ENCODE measurements at regions not wholly inside any gene's neighbourhood (a gene's known extent, or its start where the extent isn't known, plus 50 kb on each side); places are given as distances from the start of the nearest gene placed in this dataset.

- Histone ChIP-seq H3K27me3 (no peaks in the 10 kb centered on the region), H3K4me1 (peaks cover 16% of the 10 kb centered on the region), H3K4me3 (no peak overlapping the region), H3K9me3 (no peaks in the 10 kb centered on the region), H3K27ac (no peak overlapping the region), H3K36me3 (no peaks in the 10 kb centered on the region)
- no peak for TF ChIP-seq POLR2A (IDR thresholded peaks at IDR 0.05)
- no peak for TF ChIP-seq POLR2AphosphoS5 (IDR thresholded peaks at IDR 0.05; ENCODE audit: insufficient read depth in 1 of 2, low read depth in 1 of 2)
- TF ChIP-seq CTCF (IDR thresholded peaks at IDR 0.05) = no peak
- intact Hi-C loops (cut with DNase I) = no loop called here
- DNase-seq (ENCODE audit: extremely low spot score in 2 of 2) = no peak
Measured at GRCh38 chr16:66190411-66190810, 176.1 kb upstream of the CDH5 start.

GRCh38 chr16:66189951-66190350 lies 176.5 kb upstream of the CDH5 start:
- Histone ChIP-seq H3K4me3 (no peak overlapping the region), H3K4me1 (peaks cover 16% of the 10 kb centered on the region), H3K27ac (no peak overlapping the region), H3K9me3 (no peaks in the 10 kb centered on the region), H3K36me3 (no peaks in the 10 kb centered on the region), H3K27me3 (no peaks in the 10 kb centered on the region)
- TF ChIP-seq CTCF (IDR thresholded peaks at IDR 0.05) (no peak), POLR2AphosphoS5 (IDR thresholded peaks at IDR 0.05; ENCODE audit: insufficient read depth in 1 of 2, low read depth in 1 of 2) (no peak), POLR2A (IDR thresholded peaks at IDR 0.05) (no peak)
- intact Hi-C loops (cut with DNase I) = no loop called here
- DNase-seq (ENCODE audit: extremely low spot score in 2 of 2) = peak in 1 of 2 donors; percentile 10

GRCh38 chr16:66188917-66189725 lies 177.4 kb upstream of the CDH5 start:
- Histone ChIP-seq H3K4me1 (peaks cover 16% of the 10 kb centered on the region), H3K9me3 (no peaks in the 10 kb centered on the region), H3K27me3 (no peaks in the 10 kb centered on the region), H3K4me3 (no peak overlapping the region), H3K27ac (no peak overlapping the region), H3K36me3 (no peaks in the 10 kb centered on the region)
- peak; percentile 55 to 71 for DNase-seq (ENCODE audit: extremely low spot score in 2 of 2)
- intact Hi-C loops (cut with DNase I) = no loop called here
- TF ChIP-seq POLR2AphosphoS5 (IDR thresholded peaks at IDR 0.05; ENCODE audit: insufficient read depth in 1 of 2, low read depth in 1 of 2) = no peak
- TF ChIP-seq CTCF (IDR thresholded peaks at IDR 0.05) = no peak
- no peak for TF ChIP-seq POLR2A (IDR thresholded peaks at IDR 0.05)

GRCh38 chr16:66186251-66186785 lies 180.2 kb upstream of the CDH5 start:
- DNase-seq (ENCODE audit: extremely low spot score in 2 of 2) = peak in 1 of 2 donors; percentile 16
- H3K27me3 ChIP-seq = no peaks in the 10 kb centered on the region
- H3K9me3 ChIP-seq = no peaks in the 10 kb centered on the region
- H3K36me3 ChIP-seq = no peaks in the 10 kb centered on the region
- no peak for TF ChIP-seq POLR2AphosphoS5 (IDR thresholded peaks at IDR 0.05; ENCODE audit: insufficient read depth in 1 of 2, low read depth in 1 of 2)
- no peak for TF ChIP-seq POLR2A (IDR thresholded peaks at IDR 0.05)
- TF ChIP-seq CTCF (IDR thresholded peaks at IDR 0.05) = no peak
- H3K27ac ChIP-seq = no peak overlapping the region
- H3K4me1 ChIP-seq = peaks cover 16% of the 10 kb centered on the region
- intact Hi-C loops (cut with DNase I) = no loop called here
- H3K4me3 ChIP-seq = no peak overlapping the region

- H3K27ac ChIP-seq = no peak overlapping the region
- intact Hi-C loops (cut with DNase I) = no loop called here
- no peak for TF ChIP-seq CTCF (IDR thresholded peaks at IDR 0.05)
- no peak for TF ChIP-seq POLR2AphosphoS5 (IDR thresholded peaks at IDR 0.05; ENCODE audit: insufficient read depth in 1 of 2, low read depth in 1 of 2)
- no peak for TF ChIP-seq POLR2A (IDR thresholded peaks at IDR 0.05)
- H3K36me3 ChIP-seq = no peaks in the 10 kb centered on the region
- peak; percentile 44 to 58 for DNase-seq (ENCODE audit: extremely low spot score in 2 of 2)
- H3K4me1 ChIP-seq = no peaks in the 10 kb centered on the region
- H3K27me3 ChIP-seq = no peaks in the 10 kb centered on the region
- no peak overlapping the region for H3K4me3 ChIP-seq
- no peaks in the 10 kb centered on the region for H3K9me3 ChIP-seq
Measured at GRCh38 chr16:66182592-66182991, 183.9 kb upstream of the CDH5 start.
